GM18508 (cell line): ENCODE measurements at regions not wholly inside any gene's neighbourhood (a gene's known extent, or its start where the extent isn't known, plus 50 kb on each side); places are given as distances from the start of the nearest gene placed in this dataset.

Experiments
- ATAC-seq: cut with Tn5 transposase; IDR thresholded peaks from one replicate; pipeline ENCODE4 v1.9.1; 2021; ENCODE audit warnings: moderate number of reproducible peaks; ENCODE audit not compliant: insufficient read depth, unreplicated experiment

- ATAC-seq = no peak
Observed at GRCh38 chr6:168989421-168989820, 264.2 kb downstream of the THBS2 start.

GRCh38 chr6:168988801-168989200 is 264.8 kb downstream of the THBS2 start:
- no peak for ATAC-seq

- no peak for ATAC-seq
Observed at GRCh38 chr6:168988280-168988679, 265.4 kb downstream of the THBS2 start.

GRCh38 chr6:168985705-168986104 is 267.9 kb downstream of the THBS2 start:
- no peak for ATAC-seq

GRCh38 chr6:168983925-168984324 is 269.7 kb downstream of the THBS2 start:
- no peak for ATAC-seq

GRCh38 chr6:168981187-168981586 is 272.5 kb downstream of the THBS2 start:
- no peak for ATAC-seq

- no peak for ATAC-seq
Observed at GRCh38 chr6:168979254-168979653, 274.4 kb downstream of the THBS2 start.

- no peak for ATAC-seq
Observed at GRCh38 chr6:168972128-168972527, 281.5 kb downstream of the THBS2 start.

- no peak for ATAC-seq
Observed at GRCh38 chr6:168971549-168971948, 282.1 kb downstream of the THBS2 start.

GRCh38 chr6:168968801-168969200 is 284.8 kb downstream of the THBS2 start:
- ATAC-seq = no peak

- peak; percentile 67 for ATAC-seq
Observed at GRCh38 chr6:168968228-168968627, 285.4 kb downstream of the THBS2 start.

- ATAC-seq = no peak
Observed at GRCh38 chr6:168967281-168967925, 286.2 kb downstream of the THBS2 start.

GRCh38 chr6:168964138-168964835 is 289.4 kb downstream of the THBS2 start:
- no peak for ATAC-seq

GRCh38 chr6:168962886-168963285 is 290.8 kb downstream of the THBS2 start:
- ATAC-seq = no peak

- ATAC-seq = no peak
Observed at GRCh38 chr6:168961264-168961656, 292.4 kb downstream of the THBS2 start.

GRCh38 chr6:168960551-168961263 is 292.9 kb downstream of the THBS2 start:
- ATAC-seq = no peak

- no peak for ATAC-seq
Observed at GRCh38 chr6:168959696-168960095, 293.9 kb downstream of the THBS2 start.

GRCh38 chr6:168956884-168957730 is 296.5 kb downstream of the THBS2 start:
- ATAC-seq = no peak

GRCh38 chr6:168956141-168956838 is 297.4 kb downstream of the THBS2 start:
- ATAC-seq = no peak

GRCh38 chr6:168953461-168953860 is 300.2 kb downstream of the THBS2 start:
- no peak for ATAC-seq
